ENCODE measurements at regions not wholly inside any gene's neighbourhood (a gene's known extent, or its start where the extent isn't known, plus 50 kb on each side); places are given as distances from the start of the nearest gene placed in this dataset.
"Not testable (repeated sequence)": the region's sequence is repeated elsewhere in the genome, so short reads cannot be mapped to it uniquely, and the experiment has no call there.

DNA sequence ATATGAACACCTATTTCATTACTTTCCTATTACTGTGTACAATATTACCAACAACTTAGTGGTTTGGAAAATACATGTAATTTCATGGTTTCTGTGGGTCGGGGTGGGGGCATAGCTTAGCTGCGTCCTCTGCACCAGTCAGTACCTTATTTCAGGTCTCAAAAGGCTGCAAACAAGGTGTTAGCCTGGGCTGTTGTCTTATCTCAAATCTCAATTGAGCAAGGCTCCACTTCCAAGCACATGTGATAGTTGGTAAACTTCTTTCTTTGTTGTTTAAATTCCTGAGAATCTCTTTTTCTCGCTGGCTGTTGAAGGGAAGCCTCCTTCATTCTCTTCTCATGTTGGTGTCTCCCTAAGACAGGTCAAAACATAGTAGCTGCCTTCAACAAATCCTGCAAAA, 485.4 kb downstream of the AMY1C start:
- no peak overlapping the region for H3K4me3 ChIP-seq (ENCODE audit: low read depth, low read length)
- TF ChIP-seq, protein P1, sequence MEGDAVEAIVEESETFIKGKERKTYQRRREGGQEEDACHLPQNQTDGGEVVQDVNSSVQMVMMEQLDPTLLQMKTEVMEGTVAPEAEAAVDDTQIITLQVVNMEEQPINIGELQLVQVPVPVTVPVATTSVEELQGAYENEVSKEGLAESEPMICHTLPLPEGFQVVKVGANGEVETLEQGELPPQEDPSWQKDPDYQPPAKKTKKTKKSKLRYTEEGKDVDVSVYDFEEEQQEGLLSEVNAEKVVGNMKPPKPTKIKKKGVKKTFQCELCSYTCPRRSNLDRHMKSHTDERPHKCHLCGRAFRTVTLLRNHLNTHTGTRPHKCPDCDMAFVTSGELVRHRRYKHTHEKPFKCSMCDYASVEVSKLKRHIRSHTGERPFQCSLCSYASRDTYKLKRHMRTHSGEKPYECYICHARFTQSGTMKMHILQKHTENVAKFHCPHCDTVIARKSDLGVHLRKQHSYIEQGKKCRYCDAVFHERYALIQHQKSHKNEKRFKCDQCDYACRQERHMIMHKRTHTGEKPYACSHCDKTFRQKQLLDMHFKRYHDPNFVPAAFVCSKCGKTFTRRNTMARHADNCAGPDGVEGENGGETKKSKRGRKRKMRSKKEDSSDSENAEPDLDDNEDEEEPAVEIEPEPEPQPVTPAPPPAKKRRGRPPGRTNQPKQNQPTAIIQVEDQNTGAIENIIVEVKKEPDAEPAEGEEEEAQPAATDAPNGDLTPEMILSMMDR (IDR thresholded peaks at IDR 0.05; ENCODE audit: insufficient read depth, low read length) = no peak
- no peak for DNase-seq (ENCODE audit: low read depth)

DNA sequence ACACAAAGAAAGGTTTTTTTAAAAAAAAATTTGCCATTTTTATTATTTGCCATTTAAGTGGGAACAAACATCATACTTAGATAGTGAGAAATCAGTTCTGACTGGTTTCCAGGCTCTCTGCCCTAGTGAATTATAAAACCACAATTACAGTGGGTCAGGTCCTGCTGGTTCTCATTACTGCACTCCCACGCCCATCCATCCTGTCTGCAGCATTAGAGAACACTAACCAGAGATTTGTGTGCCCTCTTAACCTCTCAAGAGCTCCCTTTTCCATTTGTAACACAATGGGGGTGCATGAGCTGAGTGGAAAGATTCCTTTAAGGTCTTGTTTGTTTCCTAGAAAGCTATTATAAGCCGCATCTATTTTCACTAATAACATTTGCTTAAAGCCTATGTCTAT, 489.3 kb downstream of the AMY1C start:
- H3K4me3 ChIP-seq (ENCODE audit: low read depth, low read length) = no peak overlapping the region
- no peak for DNase-seq (ENCODE audit: low read depth)
- TF ChIP-seq, protein P1 (IDR thresholded peaks at IDR 0.05; ENCODE audit: insufficient read depth, low read length) = no peak

DNA sequence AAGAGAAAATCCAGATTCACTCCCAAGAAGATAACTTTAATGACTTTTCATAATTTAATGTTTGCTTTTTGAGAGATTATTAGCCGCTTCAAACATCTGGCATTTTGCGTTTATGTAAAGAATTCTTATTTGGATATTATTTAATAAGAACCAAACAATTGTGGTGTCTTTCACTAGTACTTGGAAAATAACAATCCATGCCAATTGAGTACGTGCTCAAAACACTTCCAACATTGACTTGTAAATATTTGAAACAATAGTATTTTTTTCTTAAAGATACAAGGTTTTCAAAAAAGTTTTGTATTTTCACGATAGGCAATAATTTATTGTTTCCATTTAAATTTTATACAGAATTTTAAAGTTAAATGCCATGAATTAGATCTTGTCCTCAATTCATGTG, 498.7 kb downstream of the AMY1C start:
- no peak for DNase-seq (ENCODE audit: low read depth)
- no peak overlapping the region for H3K4me3 ChIP-seq (ENCODE audit: low read depth, low read length)
- TF ChIP-seq, protein P1 (IDR thresholded peaks at IDR 0.05; ENCODE audit: insufficient read depth, low read length) = no peak

DNA sequence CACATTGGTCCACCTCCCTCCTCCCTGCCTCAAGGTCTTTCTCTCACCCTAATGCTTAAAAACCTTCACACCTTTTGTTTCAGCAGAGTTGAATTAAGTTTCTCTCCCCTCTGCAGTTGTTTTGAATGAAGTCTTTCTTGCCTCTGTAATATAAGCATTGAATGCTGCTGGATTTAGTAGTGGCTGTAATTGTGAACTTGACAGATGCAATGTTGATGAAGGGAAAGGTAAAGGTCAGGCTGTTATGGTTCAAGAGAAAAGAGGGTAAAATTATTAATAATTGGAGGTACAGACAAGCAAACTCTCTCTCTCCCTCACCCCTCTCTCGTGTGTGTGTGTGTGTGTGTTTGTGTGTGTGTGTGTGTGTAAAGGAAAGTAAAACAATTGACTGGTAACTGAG, 509.8 kb downstream of the AMY1C start:
- TF ChIP-seq, protein P1 (IDR thresholded peaks at IDR 0.05; ENCODE audit: insufficient read depth, low read length) = no peak
- DNase-seq (ENCODE audit: low read depth) = no peak
- H3K4me3 ChIP-seq (ENCODE audit: low read depth, low read length) = no peak overlapping the region

DNA sequence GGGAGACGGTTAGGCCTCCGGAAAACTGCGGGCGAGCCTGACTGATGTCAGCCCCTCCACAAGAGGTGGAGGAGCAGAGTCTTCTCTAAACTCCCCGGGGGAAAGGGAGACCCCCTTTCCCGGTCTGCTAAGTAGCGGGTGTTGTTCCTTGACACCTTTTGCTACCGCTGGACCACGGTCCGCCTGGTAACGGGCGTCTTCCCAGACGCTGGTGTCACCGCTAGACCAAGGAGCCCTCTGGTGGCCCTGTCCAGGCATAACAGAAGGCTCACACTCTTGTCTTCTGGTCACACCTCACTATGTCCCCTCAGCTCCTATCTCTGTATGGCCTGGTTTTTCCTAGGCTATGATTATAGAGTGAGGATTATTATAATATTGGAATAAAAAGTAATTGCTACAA, 513.4 kb downstream of the AMY1C start:
- not testable (repeated sequence) for DNase-seq (ENCODE audit: low read depth); H3K4me3 ChIP-seq (ENCODE audit: low read depth, low read length)

DNA sequence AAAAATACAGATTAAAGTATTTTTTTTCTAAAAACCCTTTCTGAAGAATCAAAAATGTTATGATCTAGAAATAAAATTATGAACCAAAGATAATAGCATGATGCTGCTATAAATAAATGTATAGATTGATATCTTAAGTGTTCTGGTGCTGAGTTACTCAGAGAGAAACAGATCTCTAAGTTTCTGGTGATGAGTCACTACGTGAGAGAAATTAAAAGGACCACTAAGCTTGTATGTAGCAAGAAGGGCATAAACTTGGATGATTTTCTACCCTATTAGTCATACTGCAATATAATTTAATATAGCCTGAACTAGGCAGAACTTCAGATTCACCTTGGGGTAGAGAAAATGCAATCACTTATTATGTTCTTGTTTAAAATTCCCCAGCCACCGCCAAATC, 514.8 kb downstream of the AMY1C start:
- no peak for DNase-seq (ENCODE audit: low read depth)
- TF ChIP-seq, protein P1 (IDR thresholded peaks at IDR 0.05; ENCODE audit: insufficient read depth, low read length) = no peak
- no peak overlapping the region for H3K4me3 ChIP-seq (ENCODE audit: low read depth, low read length)

DNA sequence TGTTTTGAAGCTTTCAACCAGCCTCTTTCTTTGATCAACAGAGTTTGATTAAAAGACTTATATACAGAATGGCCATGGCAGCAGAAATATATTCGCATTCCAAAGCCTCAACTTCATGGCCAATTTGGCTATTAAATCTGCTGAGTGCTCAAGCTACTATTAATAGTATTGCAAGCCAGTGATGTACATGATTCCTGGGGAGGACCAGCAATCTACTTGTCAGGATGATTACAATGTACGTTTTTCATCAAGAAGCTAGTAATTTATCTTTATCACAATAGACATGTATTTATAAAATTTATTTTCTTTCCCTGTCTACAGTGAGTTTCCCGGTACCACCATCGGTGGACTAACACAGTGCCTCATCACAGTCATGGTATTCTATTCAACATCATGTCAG, 515.5 kb downstream of the AMY1C start:
- no peak for DNase-seq (ENCODE audit: low read depth)
- H3K4me3 ChIP-seq (ENCODE audit: low read depth, low read length) = no peak overlapping the region
- TF ChIP-seq, protein P1 (IDR thresholded peaks at IDR 0.05; ENCODE audit: insufficient read depth, low read length) = no peak

Data from fibroblast of the aortic adventitia (primary cell).